Effector memory CD8-positive, alpha-beta T cell (primary cell): ENCODE measurements at regions not wholly inside any gene's neighbourhood (a gene's known extent, or its start where the extent isn't known, plus 50 kb on each side); places are given as distances from the start of the nearest gene placed in this dataset.

ENCODE experiments used
- ATAC-seq: fragments of 150-1000 bp; cut with Tn5 transposase; replicated peaks from 2 replicates; pipeline ENCODE4 v1.10.0; 2021; ENCODE audit warnings: mild to moderate bottlenecking, moderate library complexity
- DNase-seq, 3 experiments: peaks; one replicate each; pipeline ENCODE4 v3.0.0; 2021
- H3K27ac Mint-ChIP-seq, 2 donors: one replicate each; pipeline ENCODE4 v1.8.0; 2022; ENCODE audit warnings: mild to moderate bottlenecking in 2 of 2, mixed read lengths in 2 of 2, moderate library complexity in 2 of 2
- H3K27me3 Mint-ChIP-seq, 2 donors: one replicate each; pipeline ENCODE4 v1.8.0; 2022; ENCODE audit warnings: mixed read lengths in 2 of 2
- H3K36me3 Mint-ChIP-seq: one replicate; pipeline ENCODE4 v1.8.0; 2022; ENCODE audit warnings: mild to moderate bottlenecking, moderate library complexity, mixed read lengths; ENCODE audit not compliant: insufficient read depth
- H3K4me1 Mint-ChIP-seq, 2 donors: one replicate each; pipeline ENCODE4 v1.8.0; 2022; ENCODE audit warnings: low read depth in 2 of 2, mixed read lengths in 2 of 2
- H3K4me3 Mint-ChIP-seq, 2 donors: one replicate each; pipeline ENCODE4 v1.8.0; 2022; ENCODE audit warnings: mild to moderate bottlenecking in 2 of 2, mixed read lengths in 2 of 2, moderate library complexity in 2 of 2
- H3K9me3 Mint-ChIP-seq, 2 donors: one replicate each; pipeline ENCODE4 v1.8.0; 2022; ENCODE audit warnings: mixed read lengths in 2 of 2

DNA sequence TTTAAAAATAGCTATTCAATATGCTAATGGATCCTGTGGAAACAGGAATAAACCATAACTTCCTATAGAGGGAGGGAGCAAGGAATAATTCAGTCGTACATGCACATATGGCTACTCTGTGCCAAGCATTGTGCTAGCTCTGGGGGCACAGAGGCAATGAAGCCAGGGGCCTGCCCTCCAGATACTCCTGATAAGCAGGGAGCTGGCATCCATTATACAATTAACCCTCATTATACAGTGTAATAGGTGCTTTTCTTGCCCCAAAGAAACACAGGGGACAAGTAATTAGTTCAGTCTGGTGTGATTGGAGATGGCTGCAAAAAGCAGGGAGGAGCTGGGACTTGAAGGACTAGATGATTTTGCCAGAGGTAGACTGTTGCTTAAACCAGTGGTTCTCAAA, 200.4 kb downstream of the SREK1 start:
- Mint-ChIP-seq H3K27me3 (peaks cover 35 to 44% of the 10 kb centered on the region in 2 donors), H3K9me3 (peaks cover 0 to 2% of the 10 kb centered on the region in 2 donors), H3K4me3 (no peak overlapping the region), H3K27ac (no peak overlapping the region), H3K4me1 (no peaks in the 10 kb centered on the region), H3K36me3 (no peaks in the 10 kb centered on the region)
- DNase-seq (no peak), ATAC-seq (no peak)

DNA sequence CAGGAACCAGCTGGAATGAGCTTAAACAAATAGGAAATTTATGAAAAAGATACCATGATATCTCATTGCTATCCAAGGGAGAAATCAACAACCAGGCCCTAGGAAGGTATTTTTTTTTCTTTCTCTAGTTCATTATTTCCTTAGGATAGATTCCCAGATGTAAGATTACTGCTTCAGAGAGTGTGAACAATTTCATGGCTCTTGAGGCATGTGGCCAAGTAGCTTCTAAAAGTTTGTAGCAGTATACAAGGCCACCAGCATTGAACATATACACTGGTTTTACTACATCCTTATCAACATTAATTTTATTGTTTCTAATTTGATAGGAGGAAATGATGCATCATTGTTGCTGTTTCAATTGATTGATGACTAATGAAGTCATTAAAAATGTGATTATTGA, 201.2 kb downstream of the SREK1 start:
- H3K4me3 Mint-ChIP-seq = no peak overlapping the region
- H3K4me1 Mint-ChIP-seq = no peaks in the 10 kb centered on the region
- no peak for ATAC-seq
- no peak for DNase-seq
- peaks cover 35 to 44% of the 10 kb centered on the region in 2 donors for H3K27me3 Mint-ChIP-seq
- H3K9me3 Mint-ChIP-seq = peaks cover 0 to 2% of the 10 kb centered on the region in 2 donors
- no peak overlapping the region for H3K27ac Mint-ChIP-seq
- H3K36me3 Mint-ChIP-seq = no peaks in the 10 kb centered on the region

DNA sequence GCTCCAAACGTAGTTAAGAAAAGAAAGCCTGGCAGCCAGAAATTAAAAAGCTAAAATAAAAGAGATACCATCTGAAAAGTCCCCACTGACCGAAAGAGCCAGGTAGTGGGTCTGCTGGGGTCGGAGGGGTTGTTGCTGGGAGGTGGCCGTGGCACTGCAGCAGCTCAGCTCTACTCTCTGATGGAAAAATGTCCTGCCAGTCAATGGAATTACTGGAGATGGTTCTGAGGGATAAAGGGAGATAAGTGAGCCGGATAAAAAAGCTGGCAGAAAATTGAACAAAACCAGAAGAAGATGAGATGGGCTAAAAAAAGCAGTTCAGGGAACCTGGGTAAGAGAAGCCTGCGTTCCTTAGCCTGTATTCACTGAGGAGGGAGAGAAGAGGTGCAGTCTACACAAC, 202.8 kb downstream of the SREK1 start:
- peaks cover 0 to 2% of the 10 kb centered on the region in 2 donors for H3K9me3 Mint-ChIP-seq
- no peak for DNase-seq
- H3K27ac Mint-ChIP-seq = no peak overlapping the region
- H3K4me3 Mint-ChIP-seq = no peak overlapping the region
- H3K27me3 Mint-ChIP-seq = peaks cover 35 to 55% of the 10 kb centered on the region in 2 donors
- no peaks in the 10 kb centered on the region for H3K4me1 Mint-ChIP-seq
- no peak for ATAC-seq
- H3K36me3 Mint-ChIP-seq = no peaks in the 10 kb centered on the region

GRCh38 chr5:66348387-66349125, 204.5 kb downstream of the SREK1 start:
- Mint-ChIP-seq H3K27ac (no peak overlapping the region), H3K27me3 (peaks cover 40 to 61% of the 10 kb centered on the region in 2 donors), H3K4me3 (no peak overlapping the region), H3K36me3 (no peaks in the 10 kb centered on the region), H3K9me3 (peaks cover 0 to 2% of the 10 kb centered on the region in 2 donors), H3K4me1 (no peaks in the 10 kb centered on the region)
- DNase-seq (no peak), ATAC-seq (no peak)

- no peak for ATAC-seq
- H3K4me3 Mint-ChIP-seq = no peak overlapping the region
- no peak for DNase-seq
- H3K27ac Mint-ChIP-seq = no peak overlapping the region
- H3K4me1 Mint-ChIP-seq = no peaks in the 10 kb centered on the region
- no peaks in the 10 kb centered on the region for H3K9me3 Mint-ChIP-seq
- H3K36me3 Mint-ChIP-seq = no peaks in the 10 kb centered on the region
- peaks cover 37 to 52% of the 10 kb centered on the region in 2 donors for H3K27me3 Mint-ChIP-seq
These were observed 207.7 kb downstream of the SREK1 start for GRCh38 chr5:66351813-66352212.

DNA sequence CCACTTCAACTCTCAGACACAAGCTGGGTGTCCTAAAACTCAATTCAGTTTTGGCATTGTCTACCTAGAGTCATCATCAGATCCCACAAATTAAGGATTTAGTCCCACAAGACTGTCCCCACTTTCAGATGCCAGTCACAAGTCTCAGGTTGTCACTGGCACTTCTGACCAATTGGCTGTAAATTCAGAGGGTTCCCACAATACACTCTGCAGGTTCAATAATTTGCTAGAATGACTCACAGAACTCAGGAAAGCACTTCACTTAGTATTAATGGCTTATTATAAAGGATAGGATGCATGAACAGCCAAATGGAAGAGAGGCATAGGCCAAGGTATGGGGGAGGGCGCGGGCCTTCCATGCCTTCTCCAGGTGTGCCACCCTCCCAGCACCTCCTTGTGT, 209.1 kb downstream of the SREK1 start:
- no peak for ATAC-seq
- Mint-ChIP-seq H3K27me3 (peaks cover 34 to 39% of the 10 kb centered on the region in 2 donors), H3K36me3 (no peaks in the 10 kb centered on the region), H3K9me3 (no peaks in the 10 kb centered on the region), H3K27ac (no peak overlapping the region), H3K4me1 (no peaks in the 10 kb centered on the region), H3K4me3 (no peak overlapping the region)
- DNase-seq = no peak

DNA sequence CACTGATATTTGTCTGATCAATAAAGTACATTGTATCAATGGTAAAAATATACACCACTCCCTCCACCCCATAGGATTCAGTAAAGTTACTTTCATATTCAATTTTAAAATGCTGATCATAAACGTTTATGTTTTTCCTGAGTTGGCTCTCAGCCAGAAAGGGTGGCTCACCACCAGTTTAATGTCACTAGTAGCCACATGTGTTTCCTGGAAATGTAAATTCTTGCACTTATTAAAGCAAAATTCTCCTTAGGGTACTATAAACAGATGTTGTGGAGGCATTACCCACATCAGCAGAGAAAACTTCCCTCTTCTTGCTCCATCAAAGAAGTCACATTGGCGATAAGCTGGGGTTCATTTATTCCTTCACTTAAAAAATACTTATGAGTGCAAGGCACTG, 210.3 kb downstream of the SREK1 start:
- ATAC-seq (no peak), DNase-seq (no peak)
- Mint-ChIP-seq H3K27me3 (peaks cover 29% of the 10 kb centered on the region in 2 donors), H3K4me3 (no peak overlapping the region), H3K4me1 (no peaks in the 10 kb centered on the region), H3K27ac (no peak overlapping the region), H3K36me3 (no peaks in the 10 kb centered on the region), H3K9me3 (no peaks in the 10 kb centered on the region)

- Mint-ChIP-seq H3K36me3 (no peaks in the 10 kb centered on the region), H3K27ac (no peak overlapping the region), H3K4me3 (no peak overlapping the region), H3K9me3 (no peaks in the 10 kb centered on the region), H3K4me1 (no peaks in the 10 kb centered on the region), H3K27me3 (peaks cover 26 to 34% of the 10 kb centered on the region in 2 donors)
- no peak for ATAC-seq
- no peak for DNase-seq
These were observed 212.0 kb downstream of the SREK1 start for GRCh38 chr5:66356011-66356565.

GRCh38 chr5:66358741-66359140, 214.6 kb downstream of the SREK1 start:
- ATAC-seq (no peak), DNase-seq (no peak)
- Mint-ChIP-seq H3K27ac (no peak overlapping the region), H3K36me3 (no peaks in the 10 kb centered on the region), H3K4me1 (no peaks in the 10 kb centered on the region), H3K4me3 (no peak overlapping the region), H3K27me3 (peaks cover 32 to 43% of the 10 kb centered on the region in 2 donors), H3K9me3 (no peaks in the 10 kb centered on the region)

DNA sequence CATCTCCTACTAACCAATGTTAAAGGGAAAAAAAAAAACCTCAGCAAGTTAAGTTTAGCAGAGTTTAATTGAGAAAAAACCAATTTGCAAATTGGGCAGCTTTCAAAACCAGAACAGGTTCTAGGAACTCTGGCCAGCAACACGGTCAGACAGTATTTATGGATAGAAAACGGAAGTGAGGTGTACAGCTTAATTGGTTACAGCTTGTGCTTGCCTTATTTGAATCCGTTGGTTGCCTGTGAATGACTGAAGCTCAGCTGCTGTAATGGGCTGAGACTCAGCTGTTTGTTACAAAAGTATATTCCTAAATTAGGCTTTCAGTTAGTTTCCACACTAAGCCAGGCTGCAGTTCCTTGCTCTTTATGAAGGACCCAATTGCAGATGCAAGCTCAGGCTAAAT, 217.0 kb downstream of the SREK1 start:
- no peaks in the 10 kb centered on the region for H3K4me1 Mint-ChIP-seq
- no peaks in the 10 kb centered on the region for H3K36me3 Mint-ChIP-seq
- no peak overlapping the region for H3K27ac Mint-ChIP-seq
- H3K9me3 Mint-ChIP-seq = no peaks in the 10 kb centered on the region
- no peak overlapping the region for H3K4me3 Mint-ChIP-seq
- peaks cover 38 to 47% of the 10 kb centered on the region in 2 donors for H3K27me3 Mint-ChIP-seq
- no peak for DNase-seq
- no peak for ATAC-seq

GRCh38 chr5:66362046-66362445, 217.9 kb downstream of the SREK1 start:
- Mint-ChIP-seq H3K9me3 (no peaks in the 10 kb centered on the region), H3K27me3 (peaks cover 48 to 49% of the 10 kb centered on the region in 2 donors), H3K27ac (no peak overlapping the region), H3K36me3 (no peaks in the 10 kb centered on the region), H3K4me1 (no peaks in the 10 kb centered on the region), H3K4me3 (no peak overlapping the region)
- no peak for ATAC-seq
- DNase-seq = no peak

DNA sequence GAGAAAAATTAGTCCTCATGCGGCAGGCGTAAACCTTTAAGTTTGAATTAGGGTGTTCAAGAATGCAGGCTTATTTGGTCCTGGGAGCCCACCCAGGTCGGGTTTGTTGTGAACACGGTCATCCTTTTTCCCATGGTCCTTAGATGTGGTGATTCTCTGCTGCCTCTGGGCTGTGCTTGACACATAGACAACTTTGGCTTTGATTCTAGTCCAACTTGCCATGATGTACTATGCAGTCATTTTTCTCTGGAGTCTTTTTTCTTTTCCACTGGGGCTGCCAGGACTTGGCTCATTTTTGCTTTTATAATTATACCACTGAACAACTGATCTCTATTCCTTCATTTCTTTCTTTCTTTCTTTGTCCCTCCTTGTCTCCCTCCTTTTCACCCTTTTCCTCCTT, 218.6 kb downstream of the SREK1 start:
- Mint-ChIP-seq H3K4me1 (no peaks in the 10 kb centered on the region), H3K9me3 (no peaks in the 10 kb centered on the region), H3K36me3 (no peaks in the 10 kb centered on the region), H3K27ac (no peak overlapping the region), H3K4me3 (no peak overlapping the region), H3K27me3 (peaks cover 47 to 50% of the 10 kb centered on the region in 2 donors)
- ATAC-seq (no peak), DNase-seq (no peak)

DNA sequence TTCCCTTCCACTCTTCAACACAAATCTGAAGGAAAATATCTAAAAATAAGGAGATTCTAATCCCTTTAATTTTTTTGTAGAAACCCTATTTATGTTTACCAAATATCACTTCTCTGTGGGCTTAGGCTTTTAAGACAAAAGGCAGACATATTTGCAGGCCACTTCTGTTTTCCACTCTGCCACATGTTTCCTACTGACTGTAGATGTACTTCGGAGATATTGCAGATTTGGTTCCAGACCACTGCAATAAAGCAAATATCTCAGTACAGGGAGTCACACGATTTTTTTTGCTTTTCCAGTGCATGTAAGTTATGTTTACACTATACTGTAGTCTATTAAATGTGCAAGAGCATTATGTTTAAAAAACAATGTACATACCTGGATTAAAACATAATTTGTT, 219.0 kb downstream of the SREK1 start:
- peaks cover 51 to 54% of the 10 kb centered on the region in 2 donors for H3K27me3 Mint-ChIP-seq
- no peak overlapping the region for H3K27ac Mint-ChIP-seq
- DNase-seq (no peak), ATAC-seq (no peak)
- H3K4me1 Mint-ChIP-seq = no peaks in the 10 kb centered on the region
- H3K4me3 Mint-ChIP-seq = no peak overlapping the region
- no peaks in the 10 kb centered on the region for H3K9me3 Mint-ChIP-seq
- H3K36me3 Mint-ChIP-seq = no peaks in the 10 kb centered on the region

DNA sequence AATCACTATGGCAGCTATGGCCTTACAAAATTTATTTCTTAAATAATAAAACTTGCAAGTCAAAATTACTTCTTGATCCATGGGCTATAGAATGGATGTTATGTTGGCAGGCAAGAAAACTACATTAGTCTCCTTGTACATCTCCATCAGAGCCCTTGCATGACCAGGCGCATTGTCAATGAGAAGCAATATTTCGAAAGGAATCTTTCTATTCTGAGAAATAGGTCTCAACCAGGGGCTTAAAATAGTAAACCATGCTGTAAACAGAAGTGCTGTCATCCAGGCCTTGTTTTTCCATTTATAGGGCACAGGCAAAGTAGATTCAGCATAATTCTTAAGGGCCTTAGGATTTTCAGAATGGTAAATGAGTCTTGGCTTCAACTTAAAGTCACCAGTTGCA, 220.1 kb downstream of the SREK1 start:
- H3K4me1 Mint-ChIP-seq = no peaks in the 10 kb centered on the region
- no peak overlapping the region for H3K4me3 Mint-ChIP-seq
- no peak for ATAC-seq
- DNase-seq = no peak
- no peaks in the 10 kb centered on the region for H3K36me3 Mint-ChIP-seq
- no peaks in the 10 kb centered on the region for H3K9me3 Mint-ChIP-seq
- H3K27me3 Mint-ChIP-seq = peaks cover 59 to 65% of the 10 kb centered on the region in 2 donors
- no peak overlapping the region for H3K27ac Mint-ChIP-seq
